Upper lobe of left lung (tissue), 4 donors: ENCODE measurements at regions not wholly inside any gene's neighbourhood (a gene's known extent, or its start where the extent isn't known, plus 50 kb on each side); places are given as distances from the start of the nearest gene placed in this dataset.

Experiments used
- CTCF ChIP-seq, 6 experiments: fragments of 450-650 bp in 4 of 6; fragments of 200-600 bp in 2 of 6; sonication (generic) in 2 of 6; IDR thresholded peaks; one replicate each; pipeline ENCODE4 v1.5.1; 2016 to 2019; ENCODE audit warnings: antibody characterized with exemption in 6 of 6
- EP300 ChIP-seq, 4 donors: sonication (generic); formaldehyde crosslinking; IDR thresholded peaks; one replicate each; pipeline ENCODE4 v1.5.1; 2017; ENCODE audit warnings: antibody characterized with exemption in 4 of 4, control low read depth in 2 of 4
- POLR2A ChIP-seq, 4 donors: fragments of 450-650 bp; IDR thresholded peaks; one replicate each; pipeline ENCODE4 v1.5.1; 2016 to 2017; ENCODE audit warnings: antibody characterized with exemption in 4 of 4, mild to moderate bottlenecking in 2 of 4
- POLR2AphosphoS5 ChIP-seq, 2 donors: sonication (generic); formaldehyde crosslinking; IDR thresholded peaks; one replicate each; pipeline ENCODE4 v1.5.1; 2017; ENCODE audit warnings: antibody characterized with exemption in 2 of 2

GRCh38 chr1:94660258-94660657 is 118.7 kb upstream of the F3 start:
- TF ChIP-seq EP300 (IDR thresholded peaks at IDR 0.05) (no peak), CTCF (IDR thresholded peaks at IDR 0.05) (no peak), POLR2A (IDR thresholded peaks at IDR 0.05) (no peak), POLR2AphosphoS5 (IDR thresholded peaks at IDR 0.05) (no peak)
